Prostate gland (tissue), 2 donors: ENCODE measurements at regions not wholly inside any gene's neighbourhood (a gene's known extent, or its start where the extent isn't known, plus 50 kb on each side); places are given as distances from the start of the nearest gene placed in this dataset.

Experiments used
- POLR2A ChIP-seq: fragments of 450-650 bp; IDR thresholded peaks from one replicate; pipeline ENCODE4 v1.6.1; 2016; ENCODE audit warnings: antibody characterized with exemption, mild to moderate bottlenecking
- POLR2AphosphoS5 ChIP-seq: sonication (generic); formaldehyde crosslinking; IDR thresholded peaks from one replicate; pipeline ENCODE4 v1.6.1; 2017; ENCODE audit warnings: antibody characterized with exemption
- TF ChIP-seq, protein P1 (sequence below), 4 experiments: fragments of 200-600 bp in 2 of 4; fragments of 450-650 bp in 2 of 4; sonication (generic) in 2 of 4; IDR thresholded peaks; 1 replicate in 3 of 4; 2 replicates in 1 of 4; pipeline ENCODE4 v1.5.1; 2016 to 2019; ENCODE audit warnings: antibody characterized with exemption in 4 of 4, mild to moderate bottlenecking in 2 of 4, moderate library complexity in 2 of 4

DNA sequence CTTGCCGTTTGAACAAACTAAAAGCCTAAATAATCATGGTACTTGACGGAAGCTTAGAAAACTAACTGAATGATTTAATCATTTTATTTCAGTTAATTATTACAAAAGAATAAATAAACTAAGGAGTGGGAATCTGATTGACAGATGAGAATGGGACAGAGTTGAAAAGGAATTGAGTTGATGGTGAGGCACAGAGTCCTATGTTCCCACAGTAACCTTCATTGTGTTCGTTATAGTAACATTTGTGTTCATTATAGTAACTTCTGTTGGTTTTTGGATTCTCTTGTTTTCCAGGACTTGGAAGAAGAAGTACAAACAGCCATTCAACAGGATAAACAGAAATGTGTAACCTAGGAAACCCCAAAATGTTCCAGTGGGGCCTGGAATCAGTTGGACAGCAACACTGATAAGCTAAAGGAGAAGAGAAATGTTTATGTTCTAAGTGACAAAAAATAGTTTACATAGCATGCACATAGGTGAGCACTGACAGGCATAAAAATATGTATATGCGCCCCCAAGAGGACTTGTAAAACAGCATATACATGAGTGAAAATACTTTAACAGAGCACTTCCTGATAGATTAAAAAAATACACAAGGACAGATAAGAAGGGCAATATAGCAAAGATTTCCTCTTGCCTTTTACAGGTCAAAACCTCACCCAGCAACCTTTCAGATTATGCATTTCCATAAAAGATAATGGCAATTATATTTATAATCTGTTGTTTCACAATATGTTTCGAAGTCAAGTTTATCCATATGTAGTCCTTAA lies 218.6 kb upstream of the HTR2C start:
- TF ChIP-seq, protein P1, sequence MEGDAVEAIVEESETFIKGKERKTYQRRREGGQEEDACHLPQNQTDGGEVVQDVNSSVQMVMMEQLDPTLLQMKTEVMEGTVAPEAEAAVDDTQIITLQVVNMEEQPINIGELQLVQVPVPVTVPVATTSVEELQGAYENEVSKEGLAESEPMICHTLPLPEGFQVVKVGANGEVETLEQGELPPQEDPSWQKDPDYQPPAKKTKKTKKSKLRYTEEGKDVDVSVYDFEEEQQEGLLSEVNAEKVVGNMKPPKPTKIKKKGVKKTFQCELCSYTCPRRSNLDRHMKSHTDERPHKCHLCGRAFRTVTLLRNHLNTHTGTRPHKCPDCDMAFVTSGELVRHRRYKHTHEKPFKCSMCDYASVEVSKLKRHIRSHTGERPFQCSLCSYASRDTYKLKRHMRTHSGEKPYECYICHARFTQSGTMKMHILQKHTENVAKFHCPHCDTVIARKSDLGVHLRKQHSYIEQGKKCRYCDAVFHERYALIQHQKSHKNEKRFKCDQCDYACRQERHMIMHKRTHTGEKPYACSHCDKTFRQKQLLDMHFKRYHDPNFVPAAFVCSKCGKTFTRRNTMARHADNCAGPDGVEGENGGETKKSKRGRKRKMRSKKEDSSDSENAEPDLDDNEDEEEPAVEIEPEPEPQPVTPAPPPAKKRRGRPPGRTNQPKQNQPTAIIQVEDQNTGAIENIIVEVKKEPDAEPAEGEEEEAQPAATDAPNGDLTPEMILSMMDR (IDR thresholded peaks at IDR 0.05): no peak
- TF ChIP-seq POLR2A (no peak), POLR2AphosphoS5 (no peak)
